HepG2 (cell line): ENCODE measurements at regions not wholly inside any gene's neighbourhood (a gene's known extent, or its start where the extent isn't known, plus 50 kb on each side); places are given as distances from the start of the nearest gene placed in this dataset.

Experiments used
- ATAC-seq: fragments of 200-7000 bp; cut with Tn5 transposase; 3 replicates; pipeline ENCODE4 v1.9.1; 2020; ENCODE audit warnings: mild to moderate bottlenecking, moderate library complexity
- BruUV-seq: library from RNA; stranded (reverse); fragments of 400-500 nt; replicated peaks from 2 replicates; lab custom pipeline; 2021; lab: Mats Ljungman, UMichigan
- CTCF ChIA-PET: fragments of 300-600 bp; formaldehyde crosslinking; extraction: SDS; loops from one replicate; lab custom pipeline; 2021; ENCODE audit warnings: low total read pairs, inconsistent platforms, low intra/inter-chr PET ratio; lab: Yijun Ruan, JAX
- POLR2A ChIA-PET: fragments of 350-600 bp; sonication (Branson Sonifier 250); formaldehyde crosslinking; loops from one replicate; lab custom pipeline; 2020; ENCODE audit warnings: antibody characterized with exemption, inconsistent platforms; lab: Yijun Ruan, JAX
- DNase-seq: peaks from one replicate; pipeline ENCODE4 v3.0.0-alpha.2; 2015; ENCODE audit warnings: low spot score
- FAIRE-seq: peaks from 3 replicates; lab custom pipeline; 2011; peaks lifted over from hg19 to GRCh38; lab: Jason Lieb, UNC
- H2AFZ ChIP-seq: one replicate; pipeline ENCODE4 v1.6.1; 2011; ENCODE audit warnings: low read length, inconsistent platforms
- H3K27ac ChIP-seq: fragments of 300-600 bp; 3 replicates; pipeline ENCODE4 v1.8.0; 2011; ENCODE audit warnings: mixed run types, mild to moderate bottlenecking, mixed read lengths, low read length, inconsistent platforms; ENCODE audit not compliant: insufficient read depth; ENCODE audit errors: extremely low read length
- H3K27me3 ChIP-seq, 2 experiments: fragments of 200-600 bp in 1 of 2; 2 replicates in 1 of 2; 3 replicates in 1 of 2; pipeline versions ENCODE4 v1.6.0 to v1.8.0; 2011; ENCODE audit warnings: low read length in 2 of 2, mild to moderate bottlenecking in 2 of 2, moderate library complexity in 2 of 2, inconsistent platforms in 1 of 2; ENCODE audit not compliant: insufficient read depth in 2 of 2, control insufficient read depth in 1 of 2
- H3K36me3 ChIP-seq, 2 experiments: fragments of 200-600 bp in 1 of 2; replicated peaks in 1 of 2; 2 replicates in 1 of 2; 3 replicates in 1 of 2; pipeline versions ENCODE4 v1.5.1 to v1.8.0; 2011; ENCODE audit warnings: low read length in 2 of 2, inconsistent platforms in 1 of 2; ENCODE audit not compliant: insufficient read depth in 2 of 2, control insufficient read depth in 1 of 2
- H3K4me1 ChIP-seq: 2 replicates; pipeline ENCODE4 v1.5.1; 2012; ENCODE audit warnings: low read length, inconsistent platforms; ENCODE audit not compliant: insufficient read depth
- H3K4me2 ChIP-seq: 2 replicates; pipeline ENCODE4 v1.6.0; 2011; ENCODE audit warnings: low read depth, low read length, inconsistent platforms
- H3K4me3 ChIP-seq, 3 experiments: fragments of 200-600 bp in 1 of 3; sonication (generic), shearing (Covaris generic) in 1 of 3; replicated peaks in 1 of 3; 2 replicates each; pipeline ENCODE4 v1.5.1; 2011 to 2016; ENCODE audit warnings: low read length in 3 of 3, inconsistent platforms in 2 of 3, low read depth in 2 of 3, mild to moderate bottlenecking in 2 of 3, control low read depth in 1 of 3, mixed read lengths in 1 of 3; ENCODE audit not compliant: insufficient read depth in 1 of 3
- H3K79me2 ChIP-seq: one replicate; pipeline ENCODE4 v1.6.1; 2011; ENCODE audit warnings: low read length, inconsistent platforms; ENCODE audit not compliant: insufficient read depth
- H3K9ac ChIP-seq: 2 replicates; pipeline ENCODE4 v1.6.0; 2011; ENCODE audit warnings: mild to moderate bottlenecking, low read depth, low read length, inconsistent platforms; ENCODE audit not compliant: insufficient read depth
- H3K9me3 ChIP-seq: 2 replicates; pipeline ENCODE4 v1.5.1; 2012; ENCODE audit warnings: mild to moderate bottlenecking, low read length
- H4K20me1 ChIP-seq: 2 replicates; pipeline ENCODE4 v1.6.0; 2011; ENCODE audit warnings: inconsistent platforms, mild to moderate bottlenecking, low read length, moderate library complexity; ENCODE audit not compliant: insufficient read depth
- AKAP8 ChIP-seq: sonication (generic); formaldehyde crosslinking; IDR thresholded peaks from 2 replicates; pipeline ENCODE4 v1.5.1; 2020; ENCODE audit warnings: mild to moderate bottlenecking, missing genetic modification reagents
- BATF2 ChIP-seq: sonication (generic); formaldehyde crosslinking; IDR thresholded peaks from 2 replicates; pipeline ENCODE4 v1.8.0; 2022; ENCODE audit warnings: mild to moderate bottlenecking, missing genetic modification reagents, moderate library complexity
- EP300 ChIP-seq, 3 experiments: sonication (generic) in 1 of 3; formaldehyde crosslinking in 1 of 3; IDR thresholded peaks; 2 replicates each; pipeline versions ENCODE4 v1.5.1 to v1.6.1; 2011 to 2020; ENCODE audit warnings: low read depth in 2 of 3, low read length in 2 of 3, borderline replicate concordance in 1 of 3, improper control_type of control experiment in 1 of 3, mild to moderate bottlenecking in 1 of 3, missing genetic modification reagents in 1 of 3, moderate library complexity in 1 of 3
- NR2F1 ChIP-seq, 2 experiments: fragments of 450-650 bp in 1 of 2; formaldehyde crosslinking in 1 of 2; IDR thresholded peaks; 2 replicates each; pipeline versions ENCODE4 v1.5.0 to v1.6.1; 2016 to 2020; ENCODE audit warnings: mild to moderate bottlenecking in 1 of 2, missing compliant biosample characterization in 1 of 2, missing genetic modification reagents in 1 of 2, moderate library complexity in 1 of 2
- TFDP2 ChIP-seq: sonication (generic); formaldehyde crosslinking; IDR thresholded peaks from 2 replicates; pipeline ENCODE4 v1.4.0; 2020; ENCODE audit warnings: missing genetic modification reagents
- ZNF547 ChIP-seq: sonication (generic); formaldehyde crosslinking; IDR thresholded peaks from 2 replicates; pipeline ENCODE4 v1.5.1; 2020; ENCODE audit warnings: mild to moderate bottlenecking, missing genetic modification reagents
- ZNF549 ChIP-seq: sonication (generic); formaldehyde crosslinking; IDR thresholded peaks from 2 replicates; pipeline ENCODE4 v1.5.0; 2020; ENCODE audit warnings: missing genetic modification reagents
- ZNF639 ChIP-seq: conservative IDR thresholded peaks from 2 replicates; pipeline ENCODE4 v1.6.1; 2018; ENCODE audit warnings: missing genetic modification reagents
- WGBS: methylation state at CpG from one replicate; pipeline ENCODE4 v1.1.6; 2017; ENCODE audit warnings: low lambda C conversion rate; 5-methylcytosine and 5-hydroxymethylcytosine counted together
- in situ Hi-C: cut with HindIII; loops from 2 replicates; pipeline ENCODE4 v1.10.0; 2017; ENCODE audit warnings: low pct_unique_long_range_greater_than_20kb; ENCODE audit not compliant: extremely low pct_ligation_motif_present
- intact Hi-C: fragments of 100-400 bp; cut with micrococcal nuclease; formaldehyde crosslinking; loops from one replicate; pipeline ENCODE4 v1.10.0; 2022; ENCODE audit not compliant: unreplicated experiment

- TF ChIP-seq BATF2 (CRISPR knock-in tag), result no peak
- TF ChIP-seq ZNF549 (CRISPR knock-in tag), result no peak
- TF ChIP-seq, all 625 proteins: peak for 0
These were observed 263.4 kb downstream of the AUH start (continued) for GRCh38 chr9:91098203-91098850.

GRCh38 chr9:91099436-91099835 is 262.3 kb downstream of the AUH start:
- TF ChIP-seq TFDP2 (no peak), AKAP8 (no peak), ZNF547 (CRISPR knock-in tag) (no peak), NR2F1 (CRISPR knock-in tag; IDR thresholded peaks at IDR 0.05) (no peak), EP300 (IDR thresholded peaks at IDR 0.05; ENCODE audit: low read depth in 2 of 2, low read length in 2 of 2) (no peak), EP300 (CRISPR knock-in tag; IDR thresholded peaks at IDR 0.05; ENCODE audit: borderline replicate concordance) (no peak), ZNF639 (CRISPR knock-in tag) (no peak)
- peaks cover 37% of the 10 kb centered on the region for H3K4me1 ChIP-seq
- DNase-seq, result no peak
- ATAC-seq, result no peak
- in situ Hi-C loops (no loop called here), intact Hi-C loops (no loop called here)
- no peak overlapping the region for H2AFZ ChIP-seq
- no peak overlapping the region for H3K9ac ChIP-seq
- no peaks in the 10 kb centered on the region for H3K79me2 ChIP-seq
- 98% methylated on average over 4 of the region's 4 CpGs for WGBS
- H3K36me3 ChIP-seq, result no peaks in the 10 kb centered on the region
- no peak overlapping the region for H3K4me2 ChIP-seq
- H3K27me3 ChIP-seq, result no peaks in the 10 kb centered on the region
- no TSS peak for BruUV-seq
- H3K9me3 ChIP-seq, result peaks cover 4% of the 10 kb centered on the region; the same call in 1 of the 2 replicates
- CTCF ChIA-PET, result no interaction called here
- H4K20me1 ChIP-seq, result no peaks in the 10 kb centered on the region
- H3K27ac ChIP-seq, result no peak overlapping the region
- POLR2A ChIA-PET, result interaction anchor here (0.8 to 1.9 kb wide), 2 partner anchors 93 to 99 kb away, joined by 3 to 6 read pairs; no protein-coding TSS in a partner anchor
- no peak for FAIRE-seq
- no peak overlapping the region for H3K4me3 ChIP-seq
